Keratinocyte (primary cell): ENCODE measurements at regions not wholly inside any gene's neighbourhood (a gene's known extent, or its start where the extent isn't known, plus 50 kb on each side); places are given as distances from the start of the nearest gene placed in this dataset.

Experiments
- EZH2 ChIP-seq: IDR thresholded peaks from one replicate; pipeline ENCODE4 v1.6.1; 2012; ENCODE audit warnings: inconsistent platforms, mild to moderate bottlenecking, low read length, moderate library complexity
- TF ChIP-seq, protein P1 (sequence below), 3 experiments: IDR thresholded peaks in 1 of 3; conservative IDR thresholded peaks in 1 of 3; optimal IDR thresholded peaks in 1 of 3; 2 replicates in 2 of 3; 3 replicates in 1 of 3; pipeline versions ENCODE3 to v1.5.1; 2011; ENCODE audit warnings: low read length in 3 of 3, mild to moderate bottlenecking in 3 of 3, moderate library complexity in 2 of 3, control low read depth in 1 of 3, inconsistent platforms in 1 of 3; ENCODE audit not compliant: insufficient read depth in 2 of 3; ENCODE audit errors: extremely low read depth in 1 of 3

GRCh38 chr5:176152191-176152929 is 85.9 kb upstream of the SIMC1 start:
- TF ChIP-seq, protein P1, sequence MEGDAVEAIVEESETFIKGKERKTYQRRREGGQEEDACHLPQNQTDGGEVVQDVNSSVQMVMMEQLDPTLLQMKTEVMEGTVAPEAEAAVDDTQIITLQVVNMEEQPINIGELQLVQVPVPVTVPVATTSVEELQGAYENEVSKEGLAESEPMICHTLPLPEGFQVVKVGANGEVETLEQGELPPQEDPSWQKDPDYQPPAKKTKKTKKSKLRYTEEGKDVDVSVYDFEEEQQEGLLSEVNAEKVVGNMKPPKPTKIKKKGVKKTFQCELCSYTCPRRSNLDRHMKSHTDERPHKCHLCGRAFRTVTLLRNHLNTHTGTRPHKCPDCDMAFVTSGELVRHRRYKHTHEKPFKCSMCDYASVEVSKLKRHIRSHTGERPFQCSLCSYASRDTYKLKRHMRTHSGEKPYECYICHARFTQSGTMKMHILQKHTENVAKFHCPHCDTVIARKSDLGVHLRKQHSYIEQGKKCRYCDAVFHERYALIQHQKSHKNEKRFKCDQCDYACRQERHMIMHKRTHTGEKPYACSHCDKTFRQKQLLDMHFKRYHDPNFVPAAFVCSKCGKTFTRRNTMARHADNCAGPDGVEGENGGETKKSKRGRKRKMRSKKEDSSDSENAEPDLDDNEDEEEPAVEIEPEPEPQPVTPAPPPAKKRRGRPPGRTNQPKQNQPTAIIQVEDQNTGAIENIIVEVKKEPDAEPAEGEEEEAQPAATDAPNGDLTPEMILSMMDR (optimal IDR thresholded peaks at IDR 0.05 in 1 of 3, IDR thresholded peaks at IDR 0.05 in 1 of 3, conservative IDR thresholded peaks at IDR 0.05 in 1 of 3; ENCODE audit: extremely low read depth in 1 of 3, insufficient read depth in 2 of 3, low read length in 3 of 3), result no peak
- TF ChIP-seq EZH2, result no peak
